Erythroblast (primary cell): ENCODE measurements at regions not wholly inside any gene's neighbourhood (a gene's known extent, or its start where the extent isn't known, plus 50 kb on each side); places are given as distances from the start of the nearest gene placed in this dataset.

Source experiments
- DNase-seq, 2 experiments: peaks; one replicate each; lab custom pipeline; 2025; lab: John Stamatoyannopoulos, UW
- GATA1 ChIP-seq: IDR thresholded peaks from 2 replicates; pipeline ENCODE4 v1.6.1; 2011; ENCODE audit warnings: low read depth, mild to moderate bottlenecking, control low read depth, low read length, moderate library complexity
- POLR2A ChIP-seq: IDR thresholded peaks from 2 replicates; pipeline ENCODE4 v1.6.1; 2011; ENCODE audit warnings: mild to moderate bottlenecking, low read length

- TF ChIP-seq GATA1: no peak
- no peak for TF ChIP-seq POLR2A
- DNase-seq: no peak
Measured at GRCh38 chr2:139876321-139876720, 1096.1 kb upstream of the NXPH2 start.

DNA sequence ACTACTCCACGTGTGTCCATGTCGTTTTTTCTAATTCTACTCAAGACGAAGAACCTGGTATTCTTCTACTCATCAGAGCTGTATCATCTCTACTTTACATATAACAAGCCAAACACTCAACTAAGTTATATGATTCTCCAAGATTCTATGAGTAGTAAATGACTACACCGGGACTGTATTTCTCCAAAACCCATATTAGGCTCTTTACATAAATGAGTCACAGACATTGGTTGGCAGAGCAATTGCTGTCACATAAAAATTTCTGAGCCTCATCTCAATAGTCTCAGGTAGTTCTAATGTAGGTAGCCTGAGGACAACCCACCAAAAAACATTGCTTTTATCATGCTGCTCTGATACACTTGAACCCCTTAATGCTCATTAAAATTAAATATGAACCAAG, 1092.3 kb upstream of the NXPH2 start:
- TF ChIP-seq GATA1 (no peak), POLR2A (no peak)
- DNase-seq: no peak

DNA sequence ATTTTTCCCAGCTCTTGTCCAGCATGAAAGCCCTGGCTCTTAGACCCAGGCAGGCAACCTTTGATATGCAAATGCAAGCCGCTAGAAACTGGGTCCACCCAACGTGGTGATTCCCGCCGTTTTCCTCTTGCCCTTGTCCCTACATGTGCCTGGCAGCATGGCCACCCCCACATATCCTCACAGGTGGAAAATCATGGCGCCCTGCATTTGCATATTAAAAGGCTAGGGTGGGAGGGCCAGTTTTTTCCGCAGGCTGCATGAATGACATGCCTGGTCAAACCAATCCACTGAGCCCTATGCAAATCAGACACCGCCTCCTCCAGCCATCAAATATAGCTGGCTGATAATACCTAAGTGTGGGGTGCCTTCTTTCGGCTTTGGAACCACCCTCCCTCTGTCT, 1091.8 kb upstream of the NXPH2 start:
- TF ChIP-seq GATA1 (no peak), POLR2A (no peak)
- DNase-seq: no peak

- no peak for DNase-seq
- TF ChIP-seq POLR2A: no peak
- no peak for TF ChIP-seq GATA1
Measured at GRCh38 chr2:139867601-139868226, 1087.5 kb upstream of the NXPH2 start.

DNA sequence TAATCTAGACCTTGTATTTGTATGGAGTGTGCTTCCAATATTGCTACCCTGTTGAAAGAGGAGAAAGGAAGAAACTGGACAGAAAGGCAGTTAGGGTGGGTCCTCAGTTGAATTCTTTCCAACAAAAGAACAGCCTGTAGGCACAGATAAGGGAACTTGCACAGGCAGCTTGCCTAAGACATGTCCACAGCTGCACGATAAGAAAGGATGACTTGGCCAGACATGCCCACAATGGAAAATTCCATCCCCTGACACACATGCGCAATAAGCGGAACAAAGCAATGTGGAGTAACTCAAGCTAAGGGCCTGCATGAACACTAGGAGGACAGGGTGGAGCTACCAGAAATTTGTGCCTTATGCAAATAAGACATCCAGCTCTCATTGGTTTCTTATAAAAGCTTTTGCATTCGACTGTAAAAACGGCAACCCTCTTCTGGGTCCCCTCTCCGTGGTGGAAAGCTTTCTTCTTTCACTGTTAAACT, 1084.7 kb upstream of the NXPH2 start:
- peak; percentile 75 to 91 for DNase-seq
- TF ChIP-seq POLR2A (no peak), GATA1 (no peak)

DNA sequence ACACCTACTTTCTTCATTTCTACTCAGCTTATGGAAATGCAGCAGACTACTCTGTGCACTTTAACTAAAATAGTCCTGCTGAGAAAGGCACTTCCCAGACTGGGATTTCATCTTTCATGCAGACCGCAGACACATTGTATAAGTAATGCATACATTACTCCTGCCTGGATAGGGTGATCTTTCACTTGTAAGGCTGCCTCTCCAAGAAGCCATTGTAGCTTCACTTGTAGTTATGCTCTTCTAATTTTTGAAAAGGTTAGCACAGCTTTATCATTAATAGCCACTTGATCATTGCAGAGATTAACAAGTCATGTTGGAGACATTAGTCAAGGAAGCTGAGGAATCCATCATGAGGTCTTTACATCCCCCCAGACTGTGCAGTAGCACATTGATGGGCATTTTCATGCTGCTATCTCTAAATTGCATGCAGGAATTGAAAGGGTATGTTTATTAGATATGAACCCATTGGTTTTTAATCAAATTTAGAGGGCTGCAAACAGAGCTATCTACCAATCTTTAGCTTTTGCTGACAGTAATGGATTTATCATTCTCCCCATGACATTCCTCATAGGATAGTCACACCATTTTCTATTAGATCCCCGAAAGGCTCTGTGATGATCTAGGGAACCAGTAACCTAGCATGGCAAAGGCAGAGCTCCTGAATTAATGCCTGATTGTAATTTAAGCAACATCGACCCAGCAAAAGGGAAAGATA, 1074.7 kb upstream of the NXPH2 start:
- peak in 1 of 2 experiments; percentile 3 for DNase-seq
- TF ChIP-seq GATA1: no peak

DNA sequence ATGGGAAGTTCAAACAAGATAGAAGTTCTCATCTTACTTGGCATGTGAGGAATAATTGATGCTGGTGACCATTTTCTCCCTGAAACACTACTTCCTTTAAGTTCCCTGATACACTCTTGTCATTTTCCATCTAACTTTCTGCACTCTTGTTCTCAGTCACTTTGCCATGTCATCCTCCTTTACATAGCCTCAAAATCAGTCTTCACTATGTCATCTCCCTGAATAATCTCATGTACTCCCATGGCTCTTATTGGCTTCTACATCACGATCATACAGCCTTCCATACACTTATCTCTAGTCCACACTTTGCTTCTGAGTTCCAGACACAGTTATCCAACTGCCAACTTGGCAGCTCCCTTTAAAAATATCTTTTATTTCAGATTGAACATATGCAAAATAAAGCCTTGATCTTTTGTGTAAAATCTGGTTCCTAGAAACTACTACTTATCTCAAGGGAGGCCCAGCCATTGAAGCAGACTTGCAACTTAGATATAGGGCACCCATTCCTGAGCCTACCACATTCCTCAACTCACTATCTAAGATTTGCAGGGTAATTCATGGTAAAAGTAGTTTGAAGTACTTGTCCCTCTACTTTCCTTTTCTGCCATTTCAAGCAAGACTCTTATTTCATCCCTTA, 1070.2 kb upstream of the NXPH2 start:
- peak; percentile 54 to 88 for DNase-seq
- TF ChIP-seq POLR2A: no peak
- no peak for TF ChIP-seq GATA1

- no peak for DNase-seq
- TF ChIP-seq GATA1: no peak
- TF ChIP-seq POLR2A: no peak
Measured at GRCh38 chr2:139836769-139837168, 1056.6 kb upstream of the NXPH2 start.

DNA sequence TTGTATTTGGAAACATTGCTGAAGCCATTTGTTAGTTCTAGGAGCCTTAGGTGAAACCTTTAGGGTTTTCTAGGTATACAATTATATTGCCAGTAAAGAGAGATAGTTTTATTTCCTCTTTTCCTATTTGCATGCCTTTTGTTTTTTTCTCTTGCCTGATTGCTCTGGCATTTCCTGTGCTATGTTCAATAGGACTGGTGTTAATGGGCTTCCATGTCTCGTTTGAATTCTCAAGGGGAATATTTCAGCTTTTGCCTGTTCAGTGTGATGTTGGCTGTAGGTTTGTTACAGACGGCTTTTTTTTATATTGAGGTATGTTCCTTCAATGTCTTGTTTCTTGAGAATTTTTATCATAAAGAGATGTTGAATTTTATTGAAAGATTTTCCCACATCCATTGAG, 1054.9 kb upstream of the NXPH2 start:
- DNase-seq: no peak
- TF ChIP-seq GATA1 (no peak), POLR2A (no peak)

GRCh38 chr2:139828011-139828410, 1047.8 kb upstream of the NXPH2 start:
- no peak for TF ChIP-seq POLR2A
- TF ChIP-seq GATA1: no peak
- DNase-seq: no peak

- TF ChIP-seq GATA1 (no peak), POLR2A (no peak)
- DNase-seq: no peak
Measured at GRCh38 chr2:139825726-139826125, 1045.5 kb upstream of the NXPH2 start.

DNA sequence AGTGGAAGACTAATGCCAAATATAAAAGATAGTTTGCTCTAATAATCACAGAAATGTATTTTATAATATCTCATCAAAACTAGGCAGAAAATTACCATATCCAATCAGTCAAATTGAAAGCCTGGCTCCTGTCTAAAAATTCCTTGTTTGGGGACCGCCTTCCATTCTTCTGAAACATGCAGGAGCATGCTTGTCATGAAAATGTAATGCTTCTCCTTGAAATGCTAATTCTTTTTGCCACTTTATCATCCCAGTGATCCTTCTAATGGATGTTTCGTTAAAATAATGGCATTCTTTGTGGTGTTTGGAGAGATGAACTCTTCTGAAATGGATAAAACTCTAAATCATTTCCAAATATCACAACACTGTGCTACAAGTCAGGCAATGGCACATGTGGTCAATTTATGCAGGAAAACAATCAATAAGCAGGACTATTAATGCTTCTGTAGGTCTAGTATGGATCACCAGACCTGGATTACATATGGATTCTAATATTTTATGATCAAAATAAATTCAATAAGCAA, 1039.1 kb upstream of the NXPH2 start:
- TF ChIP-seq GATA1 (no peak), POLR2A (no peak)
- DNase-seq: no peak

DNA sequence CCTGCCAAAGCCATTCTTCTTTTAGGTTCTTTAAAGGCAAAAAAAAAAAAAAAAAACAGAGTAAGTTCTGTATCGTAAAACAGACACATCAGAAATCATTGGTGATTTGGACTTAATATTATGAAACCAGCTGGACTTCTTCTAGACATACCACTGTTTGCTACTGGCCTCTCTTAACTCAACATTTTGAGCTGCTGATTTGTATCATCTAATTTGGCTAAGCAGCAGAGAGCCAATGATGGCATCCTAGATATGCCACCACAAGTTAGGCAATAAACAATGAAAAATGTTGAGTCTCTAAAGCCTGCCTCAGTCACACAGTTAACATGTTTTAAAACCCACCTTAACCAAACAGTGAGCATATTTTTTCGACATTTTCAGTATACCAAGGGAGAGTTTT, 1034.3 kb upstream of the NXPH2 start:
- no peak for TF ChIP-seq GATA1
- TF ChIP-seq POLR2A: no peak
- DNase-seq: no peak

DNA sequence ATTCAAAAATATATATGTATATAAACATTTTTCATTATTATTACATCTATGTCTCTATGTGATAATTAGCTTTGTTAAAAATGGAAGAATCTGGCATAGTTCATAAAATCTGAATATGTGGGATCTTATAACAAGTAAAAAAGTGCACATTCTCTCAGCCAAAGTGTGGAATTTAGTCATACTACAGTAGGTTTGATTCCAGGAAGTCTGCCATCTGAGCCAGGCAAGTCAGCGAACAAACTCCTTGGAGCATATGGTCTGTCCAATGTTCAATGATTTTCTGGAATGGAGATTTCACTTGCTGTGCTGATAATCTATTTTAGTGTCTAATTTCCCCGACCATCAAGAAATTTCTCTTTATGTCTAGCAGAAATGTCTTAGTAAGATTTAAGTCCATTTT, 1033.2 kb upstream of the NXPH2 start:
- DNase-seq: no peak
- TF ChIP-seq POLR2A (no peak), GATA1 (no peak)
